IPS-18c (cell line): ENCODE measurements at regions not wholly inside any gene's neighbourhood (a gene's known extent, or its start where the extent isn't known, plus 50 kb on each side); places are given as distances from the start of the nearest gene placed in this dataset.
"Not testable (repeated sequence)": the region's sequence is repeated elsewhere in the genome, so short reads cannot be mapped to it uniquely, and the experiment has no call there.

Experiments used
- H3K4me3 ChIP-seq: 2 replicates; pipeline ENCODE4 v1.7.0; 2013; ENCODE audit warnings: low read depth, mild to moderate bottlenecking, low read length, moderate library complexity; ENCODE audit not compliant: insufficient read depth
- H3K9me3 ChIP-seq: one replicate; pipeline ENCODE4 v1.6.1; 2013; ENCODE audit warnings: mild to moderate bottlenecking, low read length, moderate library complexity; ENCODE audit not compliant: control insufficient read depth, insufficient read depth

GRCh38 chr10:33982995-33983394 lies 648.5 kb upstream of the NRP1 start:
- H3K9me3 ChIP-seq: no peaks in the 10 kb centered on the region
- H3K4me3 ChIP-seq: no peak overlapping the region

GRCh38 chr10:33981301-33981700 lies 646.8 kb upstream of the NRP1 start:
- no peaks in the 10 kb centered on the region for H3K9me3 ChIP-seq
- no peak overlapping the region for H3K4me3 ChIP-seq

DNA sequence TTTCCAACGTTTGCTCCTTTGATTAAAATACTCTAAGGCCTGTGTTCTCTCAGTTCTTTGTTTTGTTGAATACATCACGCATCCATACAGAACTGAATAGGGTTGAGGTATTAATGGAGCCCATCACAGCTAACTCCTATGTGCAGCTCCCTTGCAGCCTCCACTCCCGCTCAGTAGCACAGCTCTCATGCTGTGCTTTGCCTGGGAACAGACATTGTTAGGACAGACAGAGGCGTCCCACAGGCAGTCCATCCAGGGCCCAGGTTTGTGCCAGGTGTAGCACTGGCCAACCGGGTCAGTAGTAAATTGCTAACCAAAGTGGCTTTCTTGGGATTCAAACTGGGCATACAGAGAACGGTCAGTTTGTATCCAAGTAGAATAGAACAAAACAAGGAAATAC lies 644.7 kb upstream of the NRP1 start:
- no peak overlapping the region for H3K4me3 ChIP-seq
- no peaks in the 10 kb centered on the region for H3K9me3 ChIP-seq

GRCh38 chr10:33975481-33975880 lies 641.0 kb upstream of the NRP1 start:
- no peak overlapping the region for H3K4me3 ChIP-seq

DNA sequence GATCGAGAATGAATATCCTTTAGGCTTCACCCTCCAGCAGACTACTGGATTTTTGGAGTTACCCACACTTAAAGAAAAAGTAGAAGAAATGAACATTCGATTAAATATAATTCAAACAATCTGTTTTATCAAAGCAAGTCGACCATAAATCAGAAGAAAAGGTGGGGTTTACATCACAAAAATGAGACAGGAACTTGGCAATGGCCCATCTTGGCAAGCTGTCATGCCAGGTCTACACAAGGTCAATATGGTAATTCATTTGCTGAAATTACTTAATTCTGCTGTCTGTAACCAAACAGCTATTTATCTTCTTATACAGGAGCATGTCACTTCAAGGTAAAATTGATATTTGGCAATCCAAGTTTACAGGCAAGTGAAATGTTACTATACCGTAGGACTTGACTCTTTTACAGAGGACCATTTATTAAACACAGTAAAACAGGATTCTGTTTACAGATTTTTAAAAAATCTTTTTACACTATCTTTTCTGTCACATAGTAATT lies 640.6 kb upstream of the NRP1 start:
- no peak overlapping the region for H3K4me3 ChIP-seq
- no peaks in the 10 kb centered on the region for H3K9me3 ChIP-seq

More at GRCh38 chr10:33975481-33975880, 641.0 kb upstream of the NRP1 start:
- H3K9me3 ChIP-seq: no peaks in the 10 kb centered on the region

DNA sequence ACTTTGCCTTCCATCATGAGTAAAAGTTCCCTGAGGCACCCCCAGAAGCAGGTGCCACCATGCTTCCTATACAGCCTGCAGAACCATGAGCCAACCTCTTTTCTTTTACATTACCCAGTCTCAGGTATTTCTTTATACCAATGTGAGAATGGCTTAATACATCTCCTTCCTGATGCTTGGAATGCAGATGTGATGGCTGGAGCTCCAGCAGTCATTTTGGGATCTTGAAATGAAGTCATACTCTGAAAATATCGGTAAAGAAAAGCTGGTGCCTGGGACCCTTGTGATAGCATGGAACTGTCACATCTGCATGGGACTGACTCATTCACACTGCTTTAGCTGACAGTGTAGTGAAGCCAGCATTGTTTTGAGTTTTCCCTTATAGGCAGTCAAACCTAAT lies 634.5 kb upstream of the NRP1 start:
- Histone ChIP-seq H3K9me3 (no peaks in the 10 kb centered on the region), H3K4me3 (no peak overlapping the region)

- Histone ChIP-seq H3K4me3 (no peak overlapping the region), H3K9me3 (no peaks in the 10 kb centered on the region)
Measured at GRCh38 chr10:33967606-33968120, 633.2 kb upstream of the NRP1 start.

DNA sequence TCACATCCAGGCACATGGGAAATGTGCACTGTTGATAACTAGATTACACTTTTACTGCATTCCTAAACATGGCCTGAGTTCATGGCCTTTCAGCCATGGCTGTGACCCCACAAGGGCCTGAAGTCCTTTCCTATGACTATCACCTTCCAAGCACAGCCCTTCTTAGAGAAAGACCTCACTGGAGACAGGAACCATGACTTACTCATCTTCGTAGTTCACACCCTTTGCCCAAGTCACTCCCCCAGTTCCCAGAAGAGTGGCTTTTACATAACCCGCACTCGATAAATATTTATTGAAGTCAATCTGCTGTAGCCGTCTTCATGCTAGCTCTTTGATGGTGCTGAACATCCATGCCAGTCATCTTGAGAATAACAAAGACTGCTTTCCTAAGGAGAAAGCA lies 632.5 kb upstream of the NRP1 start:
- no peaks in the 10 kb centered on the region for H3K9me3 ChIP-seq
- H3K4me3 ChIP-seq: no peak overlapping the region

DNA sequence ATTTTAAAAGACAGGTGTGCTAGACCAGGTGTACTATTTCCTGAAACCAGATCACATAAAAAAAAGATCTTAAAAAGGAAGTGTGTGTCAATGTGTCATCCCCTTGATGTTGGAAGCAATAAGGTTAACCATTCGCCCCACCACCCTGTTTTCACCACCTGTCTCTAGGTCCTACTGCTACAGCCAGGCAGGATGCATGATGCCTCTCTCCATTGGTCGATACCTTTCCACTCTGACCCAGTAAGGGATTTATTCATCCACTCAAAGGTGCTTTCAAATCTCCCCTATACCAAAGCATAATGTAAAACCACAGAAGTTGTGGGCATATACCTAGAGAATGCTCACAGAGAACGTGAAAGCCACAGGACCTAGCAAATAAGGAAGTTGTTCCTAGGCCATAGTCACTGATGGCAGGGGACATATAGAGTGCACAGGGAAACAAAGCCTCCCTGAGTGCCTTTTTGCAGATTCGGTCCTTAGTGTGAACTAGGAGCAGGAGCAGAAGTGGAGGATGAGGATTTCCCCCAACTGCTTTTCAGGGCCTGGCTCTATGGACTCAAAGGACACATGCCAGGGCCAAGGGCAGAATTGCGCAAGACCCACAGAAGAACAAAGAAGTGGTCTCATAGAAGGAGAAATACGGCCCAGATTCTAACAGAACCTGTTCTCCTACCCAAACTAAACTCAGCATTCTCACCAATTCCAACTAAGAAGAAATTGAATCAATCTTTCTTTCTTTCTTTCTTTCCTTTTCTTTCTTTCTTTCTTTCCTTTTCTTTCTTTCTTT lies 631.5 kb upstream of the NRP1 start:
- H3K9me3 ChIP-seq: no peaks in the 10 kb centered on the region
- H3K4me3 ChIP-seq: no peak overlapping the region

GRCh38 chr10:33963729-33964128 lies 629.3 kb upstream of the NRP1 start:
- Histone ChIP-seq H3K9me3 (no peaks in the 10 kb centered on the region), H3K4me3 (no peak overlapping the region)

DNA sequence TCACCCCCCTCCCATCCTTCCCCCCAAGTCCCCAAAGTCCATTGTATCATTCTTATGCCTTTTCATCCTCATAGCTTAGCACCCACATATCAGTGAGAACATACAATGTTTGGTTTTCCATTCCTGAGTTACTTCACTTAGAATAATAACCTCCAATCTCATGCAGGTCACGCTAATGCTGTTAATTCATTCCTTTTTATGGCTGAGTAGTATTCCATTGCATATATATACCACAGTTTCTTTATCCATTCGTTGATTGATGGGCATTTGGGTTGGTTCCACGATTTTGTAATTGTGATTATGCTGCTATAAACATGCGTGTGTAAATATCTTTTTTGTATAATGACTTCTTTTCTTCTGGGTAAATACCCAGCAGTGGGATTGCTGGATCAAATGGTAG lies 621.9 kb upstream of the NRP1 start:
- not testable (repeated sequence) for H3K9me3 ChIP-seq, H3K4me3 ChIP-seq

DNA sequence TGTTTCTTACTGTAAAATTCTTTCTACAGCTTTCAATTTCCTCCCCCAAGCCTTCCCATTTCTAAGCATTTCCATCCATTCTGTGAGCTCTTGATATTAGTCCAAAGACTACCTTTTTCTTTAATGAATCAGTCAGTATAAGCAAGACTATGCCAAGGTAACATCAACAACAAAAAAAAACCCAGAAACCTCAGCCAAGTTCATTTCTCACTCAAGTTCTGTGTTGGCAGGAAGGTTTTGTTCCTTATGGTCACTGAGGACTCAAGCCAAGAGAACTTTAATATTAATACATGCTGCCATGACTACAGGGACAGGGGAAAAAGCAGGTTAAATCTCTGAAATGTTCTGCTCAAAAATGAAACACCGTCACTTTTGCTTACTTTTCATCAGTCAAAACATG lies 621.2 kb upstream of the NRP1 start:
- no peaks in the 10 kb centered on the region for H3K9me3 ChIP-seq

GRCh38 chr10:33952692-33953360 lies 618.4 kb upstream of the NRP1 start:
- Histone ChIP-seq H3K4me3 (no peak overlapping the region), H3K9me3 (no peaks in the 10 kb centered on the region)

More for the DNA sequence above, 621.2 kb upstream of the NRP1 start:
- no peak overlapping the region for H3K4me3 ChIP-seq

GRCh38 chr10:33950206-33950605 lies 615.7 kb upstream of the NRP1 start:
- Histone ChIP-seq H3K4me3 (no peak overlapping the region), H3K9me3 (peaks cover under 1% of the 10 kb centered on the region)

- peaks cover 6% of the 10 kb centered on the region for H3K9me3 ChIP-seq
- H3K4me3 ChIP-seq: no peak overlapping the region
Measured at GRCh38 chr10:33947544-33947943, 613.1 kb upstream of the NRP1 start.

DNA sequence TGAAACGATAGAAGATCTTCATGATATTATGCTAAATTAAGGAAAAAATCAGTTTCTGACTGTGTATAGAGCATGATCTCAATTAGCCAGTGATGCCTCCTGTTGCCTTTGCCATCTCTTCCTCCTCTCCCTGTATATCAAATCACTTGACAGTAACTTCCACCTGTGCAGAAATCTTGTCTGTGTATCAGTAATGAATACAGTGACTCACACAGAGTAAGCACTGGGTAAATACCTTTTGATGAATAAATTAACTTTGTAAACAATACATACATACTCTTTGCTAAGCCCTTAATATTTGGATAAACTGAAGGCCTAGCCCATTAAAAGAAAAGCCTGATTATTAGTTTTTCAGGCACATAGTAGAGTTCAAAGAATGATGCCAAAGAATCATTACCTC lies 610.6 kb upstream of the NRP1 start:
- Histone ChIP-seq H3K9me3 (peaks cover 6% of the 10 kb centered on the region), H3K4me3 (no peak overlapping the region)

GRCh38 chr10:33942508-33942907 lies 608.0 kb upstream of the NRP1 start:
- no peak overlapping the region for H3K4me3 ChIP-seq

GRCh38 chr10:33939892-33940291 lies 605.4 kb upstream of the NRP1 start:
- peaks cover 4% of the 10 kb centered on the region for H3K9me3 ChIP-seq
- no peak overlapping the region for H3K4me3 ChIP-seq

More at GRCh38 chr10:33942508-33942907, 608.0 kb upstream of the NRP1 start:
- peaks cover 6% of the 10 kb centered on the region for H3K9me3 ChIP-seq
